ENCODE measurements at regions not wholly inside any gene's neighbourhood (a gene's known extent, or its start where the extent isn't known, plus 50 kb on each side); places are given as distances from the start of the nearest gene placed in this dataset.

- TF ChIP-seq PKNOX1 (IDR thresholded peaks at IDR 0.05) (no peak), LEF1 (IDR thresholded peaks at IDR 0.05; ENCODE audit: borderline replicate concordance) (no peak), SUZ12 (IDR thresholded peaks at IDR 0.05) (no peak), FOXM1 (IDR thresholded peaks at IDR 0.05; ENCODE audit: borderline replicate concordance) (no peak), BHLHE40 (IDR thresholded peaks at IDR 0.05; ENCODE audit: borderline replicate concordance) (no peak), FOXK2 (IDR thresholded peaks at IDR 0.05) (no peak), HDGF (IDR thresholded peaks at IDR 0.05; ENCODE audit: borderline replicate concordance) (no peak), NFRKB (IDR thresholded peaks at IDR 0.05) (no peak), SP1 (IDR thresholded peaks at IDR 0.05) (no peak), TARDBP (IDR thresholded peaks at IDR 0.05) (no peak), ZNF384 (IDR thresholded peaks at IDR 0.05) (no peak), ARNT (IDR thresholded peaks at IDR 0.05) (no peak), FOXA1 (IDR thresholded peaks at IDR 0.05) (no peak)
These were observed 170.0 kb downstream of the RELL1 start for GRCh38 chr4:37516057-37516775.
